ENCODE measurements at regions not wholly inside any gene's neighbourhood (a gene's known extent, or its start where the extent isn't known, plus 50 kb on each side); places are given as distances from the start of the nearest gene placed in this dataset.

- TF ChIP-seq, protein P1, sequence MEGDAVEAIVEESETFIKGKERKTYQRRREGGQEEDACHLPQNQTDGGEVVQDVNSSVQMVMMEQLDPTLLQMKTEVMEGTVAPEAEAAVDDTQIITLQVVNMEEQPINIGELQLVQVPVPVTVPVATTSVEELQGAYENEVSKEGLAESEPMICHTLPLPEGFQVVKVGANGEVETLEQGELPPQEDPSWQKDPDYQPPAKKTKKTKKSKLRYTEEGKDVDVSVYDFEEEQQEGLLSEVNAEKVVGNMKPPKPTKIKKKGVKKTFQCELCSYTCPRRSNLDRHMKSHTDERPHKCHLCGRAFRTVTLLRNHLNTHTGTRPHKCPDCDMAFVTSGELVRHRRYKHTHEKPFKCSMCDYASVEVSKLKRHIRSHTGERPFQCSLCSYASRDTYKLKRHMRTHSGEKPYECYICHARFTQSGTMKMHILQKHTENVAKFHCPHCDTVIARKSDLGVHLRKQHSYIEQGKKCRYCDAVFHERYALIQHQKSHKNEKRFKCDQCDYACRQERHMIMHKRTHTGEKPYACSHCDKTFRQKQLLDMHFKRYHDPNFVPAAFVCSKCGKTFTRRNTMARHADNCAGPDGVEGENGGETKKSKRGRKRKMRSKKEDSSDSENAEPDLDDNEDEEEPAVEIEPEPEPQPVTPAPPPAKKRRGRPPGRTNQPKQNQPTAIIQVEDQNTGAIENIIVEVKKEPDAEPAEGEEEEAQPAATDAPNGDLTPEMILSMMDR (IDR thresholded peaks at IDR 0.05) = no peak
- no peak for TF ChIP-seq EZH2 (IDR thresholded peaks at IDR 0.05; ENCODE audit: borderline replicate concordance, insufficient read depth, low read depth, low read length, poor library complexity, severe bottlenecking)
Measured at GRCh38 chr17:31654936-31655335, 204.1 kb downstream of the COPRS start.
